ENCODE measurements at regions not wholly inside any gene's neighbourhood (a gene's known extent, or its start where the extent isn't known, plus 50 kb on each side); places are given as distances from the start of the nearest gene placed in this dataset.

- H3K4me1 ChIP-seq (replicated peaks): no peaks in the 10 kb centered on the region
- no peak for DNase-seq (ENCODE audit: low spot score)
- H3K27ac ChIP-seq: no peak overlapping the region
- 65% methylated on average over 5 of the region's 5 CpGs for WGBS
- intact Hi-C loops (cut with DNase I): no loop called here
- no peaks in the 10 kb centered on the region for H3K9me3 ChIP-seq
- no peak for TF ChIP-seq POLR2AphosphoS5 (IDR thresholded peaks at IDR 0.05)
- no peak for TF ChIP-seq CTCF (IDR thresholded peaks at IDR 0.05)
- no peak for TF ChIP-seq POLR2A (IDR thresholded peaks at IDR 0.05)
- no peaks in the 10 kb centered on the region for H3K36me3 ChIP-seq
- no peak overlapping the region for H3K4me3 ChIP-seq
- H3K27me3 ChIP-seq (replicated peaks; ENCODE audit: insufficient read depth): no peaks in the 10 kb centered on the region
These were observed 261.8 kb upstream of the MYOCD start for GRCh38 chr17:12403881-12404398.

- no peak overlapping the region for H3K27ac ChIP-seq
- WGBS: 65% methylated on average over 5 of the region's 5 CpGs
- no peaks in the 10 kb centered on the region for H3K9me3 ChIP-seq
- H3K27me3 ChIP-seq (replicated peaks; ENCODE audit: insufficient read depth): no peaks in the 10 kb centered on the region
- no peak for DNase-seq (ENCODE audit: low spot score)
- no peaks in the 10 kb centered on the region for H3K36me3 ChIP-seq
- no peak overlapping the region for H3K4me3 ChIP-seq
- no peaks in the 10 kb centered on the region for H3K4me1 ChIP-seq (replicated peaks)
- intact Hi-C loops (cut with DNase I): no loop called here
- no peak for TF ChIP-seq CTCF (IDR thresholded peaks at IDR 0.05)
- TF ChIP-seq POLR2A (IDR thresholded peaks at IDR 0.05): no peak
- no peak for TF ChIP-seq POLR2AphosphoS5 (IDR thresholded peaks at IDR 0.05)
These were observed 259.0 kb upstream of the MYOCD start for GRCh38 chr17:12406623-12407215.

DNA sequence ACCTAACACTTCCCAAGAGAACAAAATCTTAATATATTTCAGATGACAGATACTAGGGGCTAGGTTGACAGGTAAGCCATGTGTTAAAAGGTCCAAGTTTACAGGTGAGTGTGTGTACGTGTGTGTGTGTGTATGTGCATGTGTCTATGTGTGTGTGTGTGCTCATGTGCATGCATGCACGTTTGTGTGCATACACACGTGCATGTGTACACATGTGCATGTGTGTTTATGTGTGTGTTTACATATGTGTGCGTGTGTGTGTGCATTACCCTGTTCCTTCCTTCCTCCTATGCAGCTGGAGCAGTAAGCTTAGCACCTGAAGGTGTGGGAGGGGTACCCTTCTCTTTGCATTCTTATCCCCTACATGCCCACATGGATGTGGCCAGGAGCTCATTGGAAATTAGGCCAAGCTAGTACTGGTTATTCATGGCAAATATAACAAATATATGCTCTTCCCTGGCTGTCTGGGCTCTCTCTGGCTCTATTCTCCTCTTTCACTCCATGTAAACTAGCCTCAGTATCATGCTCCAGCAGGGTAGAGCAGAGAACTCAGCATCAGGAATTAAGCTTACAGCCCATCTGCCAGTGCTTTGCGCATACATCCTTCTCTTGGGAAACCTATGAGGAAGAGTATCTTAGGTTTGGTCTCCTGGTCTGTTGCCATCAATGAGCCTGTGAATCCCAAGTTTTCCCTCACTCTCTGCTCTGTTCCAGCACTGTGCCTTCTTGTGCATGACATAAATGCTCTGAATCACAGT lies 258.0 kb upstream of the MYOCD start:
- Histone ChIP-seq H3K4me3 (no peak overlapping the region), H3K4me1 (replicated peaks) (no peaks in the 10 kb centered on the region), H3K36me3 (no peaks in the 10 kb centered on the region), H3K27me3 (replicated peaks; ENCODE audit: insufficient read depth) (no peaks in the 10 kb centered on the region), H3K9me3 (no peaks in the 10 kb centered on the region), H3K27ac (no peak overlapping the region)
- intact Hi-C loops (cut with DNase I): no loop called here
- no peak for DNase-seq (ENCODE audit: low spot score)
- WGBS: 94% methylated on average over 5 of the region's 5 CpGs
- TF ChIP-seq POLR2A (IDR thresholded peaks at IDR 0.05) (no peak), POLR2AphosphoS5 (IDR thresholded peaks at IDR 0.05) (no peak), CTCF (IDR thresholded peaks at IDR 0.05) (no peak)

DNA sequence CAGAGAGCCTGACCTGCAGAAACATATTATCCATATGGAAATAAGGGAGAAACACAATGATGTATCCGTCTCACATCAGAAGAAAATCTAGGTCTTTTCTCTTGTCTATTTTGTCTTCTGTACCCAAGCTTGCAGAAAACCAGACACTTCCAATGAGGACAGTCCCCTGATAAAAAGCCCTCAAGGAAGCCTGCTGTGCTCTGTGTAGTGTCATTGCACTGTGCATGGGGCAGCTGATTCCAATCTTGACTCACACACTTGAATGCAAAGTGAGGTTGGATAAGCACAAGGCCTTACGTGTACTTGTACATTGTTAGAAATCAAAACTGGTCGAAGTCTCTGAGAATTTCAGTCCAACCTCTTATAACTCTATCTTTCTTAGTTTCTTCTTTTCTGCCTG lies 256.6 kb upstream of the MYOCD start:
- no peaks in the 10 kb centered on the region for H3K27me3 ChIP-seq (replicated peaks; ENCODE audit: insufficient read depth)
- no peaks in the 10 kb centered on the region for H3K9me3 ChIP-seq
- intact Hi-C loops (cut with DNase I): no loop called here
- no peak for DNase-seq (ENCODE audit: low spot score)
- H3K36me3 ChIP-seq: no peaks in the 10 kb centered on the region
- no peak overlapping the region for H3K4me3 ChIP-seq
- H3K4me1 ChIP-seq (replicated peaks): no peaks in the 10 kb centered on the region
- no peak for TF ChIP-seq POLR2A (IDR thresholded peaks at IDR 0.05)
- no peak for TF ChIP-seq CTCF (IDR thresholded peaks at IDR 0.05)
- no peak for TF ChIP-seq POLR2AphosphoS5 (IDR thresholded peaks at IDR 0.05)
- WGBS: 97% methylated on average over 3 of the region's 3 CpGs
- H3K27ac ChIP-seq: no peak overlapping the region

- H3K27ac ChIP-seq: no peak overlapping the region
- H3K4me3 ChIP-seq: no peak overlapping the region
- no peak for DNase-seq (ENCODE audit: low spot score)
- H3K4me1 ChIP-seq (replicated peaks): no peaks in the 10 kb centered on the region
- TF ChIP-seq CTCF (IDR thresholded peaks at IDR 0.05): no peak
- no peak for TF ChIP-seq POLR2A (IDR thresholded peaks at IDR 0.05)
- TF ChIP-seq POLR2AphosphoS5 (IDR thresholded peaks at IDR 0.05): no peak
- intact Hi-C loops (cut with DNase I): no loop called here
- WGBS: 94% methylated on average over 6 of the region's 6 CpGs
- H3K9me3 ChIP-seq: no peaks in the 10 kb centered on the region
- no peaks in the 10 kb centered on the region for H3K36me3 ChIP-seq
- no peaks in the 10 kb centered on the region for H3K27me3 ChIP-seq (replicated peaks; ENCODE audit: insufficient read depth)
These were observed 255.0 kb upstream of the MYOCD start for GRCh38 chr17:12410717-12411116.

All from prostate gland (tissue), 2 donors.